GM21717 (cell line): ENCODE measurements at regions not wholly inside any gene's neighbourhood (a gene's known extent, or its start where the extent isn't known, plus 50 kb on each side); places are given as distances from the start of the nearest gene placed in this dataset.
"Not testable (repeated sequence)": the region's sequence is repeated elsewhere in the genome, so short reads cannot be mapped to it uniquely, and the experiment has no call there.

Experiments used
- ATAC-seq: cut with Tn5 transposase; IDR thresholded peaks from one replicate; pipeline ENCODE4 v1.9.1; 2021; ENCODE audit warnings: mild to moderate bottlenecking, moderate library complexity; ENCODE audit not compliant: unreplicated experiment

DNA sequence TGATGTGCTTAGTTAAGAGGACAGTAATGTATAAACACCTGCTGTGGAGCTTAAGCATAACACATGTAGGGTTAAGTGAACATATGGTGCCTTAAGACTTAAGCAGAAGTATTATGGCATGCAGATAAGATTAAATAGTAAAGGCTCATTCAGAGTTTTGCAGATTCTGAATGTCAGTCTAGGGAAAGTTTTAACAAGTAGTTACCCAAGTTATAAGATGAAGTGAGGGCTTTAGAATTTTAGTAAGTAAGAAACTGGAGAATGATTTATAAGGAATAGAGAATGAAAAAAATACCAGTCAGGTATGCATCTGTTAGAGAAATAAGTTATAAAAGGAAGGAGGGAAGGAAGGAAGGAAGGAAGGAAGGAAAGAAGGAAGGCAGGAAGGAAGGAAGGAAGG lies 902.1 kb downstream of the TRAM1L1 start:
- ATAC-seq: no peak

DNA sequence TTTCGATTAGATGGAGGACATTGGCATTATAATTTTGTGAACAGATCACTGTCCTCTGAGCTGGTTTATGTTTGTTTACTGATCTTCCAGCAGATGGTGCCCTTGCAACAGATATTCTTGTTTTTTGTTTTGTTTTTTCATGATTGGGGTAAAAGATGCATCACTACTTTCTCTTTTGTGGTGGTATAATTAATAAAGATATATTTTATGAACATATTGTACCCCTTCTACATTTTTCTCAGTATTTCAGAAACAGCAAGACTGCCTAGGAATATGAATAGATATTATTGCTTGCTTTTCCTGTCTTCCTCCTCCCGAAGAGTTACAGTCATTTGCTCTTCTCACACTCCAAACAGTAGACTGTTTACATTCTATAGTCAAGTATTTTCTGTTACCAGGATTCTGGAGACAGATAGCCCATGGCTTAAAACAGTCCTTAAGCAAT lies 905.2 kb downstream of the TRAM1L1 start:
- no peak for ATAC-seq

DNA sequence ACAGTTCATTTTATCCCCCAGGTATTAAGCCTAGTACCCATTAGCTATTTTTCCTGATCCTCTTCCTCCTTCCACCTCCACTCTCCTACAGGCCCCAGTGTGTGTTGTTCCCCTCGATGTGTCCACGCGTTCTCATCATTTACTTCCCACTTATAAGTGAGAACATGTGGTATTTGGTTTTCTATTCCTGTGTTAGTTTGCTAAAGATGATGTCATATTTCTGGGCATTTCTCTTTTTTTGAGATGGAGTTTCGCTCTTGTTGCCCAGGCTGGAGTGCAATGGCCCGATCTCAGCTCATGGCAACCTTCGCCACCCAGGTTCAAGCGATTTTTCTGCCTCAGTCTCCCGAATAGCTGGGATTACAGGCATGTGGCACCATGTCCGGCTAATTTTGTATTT lies 934.0 kb downstream of the TRAM1L1 start:
- not testable (repeated sequence) for ATAC-seq

GRCh38 chr4:116150152-116150551 lies 935.2 kb downstream of the TRAM1L1 start:
- no peak for ATAC-seq

DNA sequence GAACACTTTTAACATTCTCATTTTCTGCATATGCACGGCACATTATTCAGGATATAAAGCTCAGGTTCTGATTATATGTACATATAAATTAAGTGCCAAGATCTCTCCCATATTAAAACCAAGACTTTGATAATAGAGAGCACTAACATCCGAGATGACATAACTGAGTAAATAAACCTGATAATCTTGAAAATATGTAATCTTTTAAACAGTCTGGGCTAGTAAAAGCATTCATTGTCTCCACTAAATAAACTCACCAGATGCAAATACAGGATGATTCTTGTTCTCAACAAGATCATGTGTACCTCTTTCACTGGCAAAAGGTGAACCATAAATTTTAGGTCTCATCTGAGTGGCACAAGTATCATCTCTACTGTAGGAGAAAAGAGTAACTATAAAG lies 942.2 kb downstream of the TRAM1L1 start:
- ATAC-seq: no peak

- no peak for ATAC-seq
Measured at GRCh38 chr4:116132946-116133345, 952.4 kb downstream of the TRAM1L1 start.

- ATAC-seq: no peak
Measured at GRCh38 chr4:116126794-116127193, 958.6 kb downstream of the TRAM1L1 start.

- ATAC-seq: no peak
Measured at GRCh38 chr4:116122124-116122523, 963.3 kb downstream of the TRAM1L1 start.

DNA sequence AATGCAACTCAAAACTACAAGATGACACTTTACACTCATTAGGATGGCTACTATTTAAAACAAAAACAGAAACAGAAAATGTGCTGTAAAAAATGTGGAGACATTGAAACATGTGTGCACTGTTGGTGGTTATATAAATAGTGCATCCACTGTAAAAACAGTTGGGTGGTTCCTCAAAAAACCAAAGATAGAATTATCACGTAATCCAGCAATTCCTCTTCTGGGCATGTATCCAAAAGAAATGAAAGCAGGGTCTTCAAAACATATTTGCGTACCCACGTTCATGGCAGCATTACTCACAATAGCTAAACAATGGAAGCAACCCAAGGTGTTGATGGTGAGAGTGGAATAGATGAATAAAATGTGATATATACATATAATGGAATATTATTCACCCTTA lies 967.2 kb downstream of the TRAM1L1 start:
- ATAC-seq: no peak

- ATAC-seq: not testable (repeated sequence)
Measured at GRCh38 chr4:116112861-116113260, 972.5 kb downstream of the TRAM1L1 start.

DNA sequence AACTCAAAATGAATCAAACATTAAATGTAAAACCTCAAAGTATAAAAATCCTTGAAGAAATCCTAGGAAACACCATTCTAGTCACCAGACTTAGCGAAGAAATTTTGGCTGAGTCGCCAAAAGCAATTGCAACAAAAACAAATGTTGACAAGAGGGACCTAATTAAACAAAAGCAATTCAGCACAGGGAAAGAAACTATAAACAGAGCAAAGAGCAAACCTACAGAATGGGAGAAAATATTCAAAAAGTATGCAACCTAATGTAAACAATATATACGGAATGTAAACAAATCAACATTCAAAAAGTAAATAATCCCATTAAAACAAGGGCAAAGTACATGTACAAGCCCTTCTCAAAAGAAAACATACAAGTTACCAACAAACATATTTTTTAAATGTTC lies 974.7 kb downstream of the TRAM1L1 start:
- no peak for ATAC-seq

GRCh38 chr4:116108606-116109005 lies 976.8 kb downstream of the TRAM1L1 start:
- ATAC-seq: no peak

DNA sequence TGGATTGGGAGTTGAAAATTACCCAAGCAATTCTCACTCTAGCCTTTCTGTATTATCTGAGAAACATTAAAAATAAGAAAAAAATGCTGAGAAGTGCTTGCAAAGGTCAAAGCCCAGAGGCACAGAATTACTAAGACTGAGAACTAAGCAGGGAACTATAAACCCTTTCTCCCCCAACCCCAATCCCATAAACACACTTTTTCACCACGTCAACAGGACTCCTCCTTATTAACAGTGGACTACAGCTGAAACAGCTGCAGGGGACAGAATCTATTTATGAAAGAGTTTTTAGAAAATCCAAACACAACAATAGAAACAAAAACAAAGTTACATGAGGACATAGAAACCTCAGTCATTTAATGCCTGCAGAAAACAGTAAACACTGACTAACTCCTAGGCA lies 984.1 kb downstream of the TRAM1L1 start:
- ATAC-seq: no peak

GRCh38 chr4:116099596-116099995 lies 985.8 kb downstream of the TRAM1L1 start:
- no peak for ATAC-seq

DNA sequence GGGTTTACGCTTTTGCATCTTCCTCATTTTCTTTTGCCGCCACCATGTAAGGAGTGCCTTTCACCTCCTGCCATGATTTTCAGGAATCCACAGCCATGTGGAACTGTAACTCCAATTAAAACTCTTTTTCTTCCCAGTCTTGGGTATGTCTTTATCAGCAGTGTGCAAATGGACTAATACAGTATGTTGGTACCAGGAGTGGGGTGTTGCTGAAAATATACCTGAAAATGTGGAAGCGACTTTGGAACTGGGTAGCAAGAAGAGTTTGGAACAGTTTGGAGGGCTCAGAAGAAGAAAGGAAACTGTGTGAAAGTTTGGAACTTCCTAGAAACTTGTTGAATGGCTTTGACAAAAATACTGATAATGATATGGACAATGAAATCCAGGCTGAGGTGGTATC lies 983.9 kb upstream of the NDST4 start:
- not testable (repeated sequence) for ATAC-seq

DNA sequence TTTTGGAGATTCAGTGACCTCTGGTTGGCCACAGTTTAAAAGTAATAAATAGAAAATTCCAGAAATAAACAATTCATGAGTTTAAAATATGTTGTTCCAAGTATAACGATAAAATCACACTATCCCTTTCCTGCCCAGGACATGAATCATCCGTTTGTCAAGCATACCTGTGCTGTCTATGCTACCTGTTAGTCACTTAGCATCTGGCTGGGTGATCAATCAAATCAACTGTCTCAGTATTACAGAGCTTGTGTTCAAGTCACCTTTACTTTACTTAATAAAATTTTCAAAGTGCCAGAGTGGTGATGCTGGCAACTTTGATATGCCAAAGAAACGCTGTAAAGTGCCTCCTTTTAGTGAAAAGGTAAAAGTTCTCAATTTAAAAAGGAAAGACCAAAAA lies 979.5 kb upstream of the NDST4 start:
- ATAC-seq: no peak

- ATAC-seq: no peak
Measured at GRCh38 chr4:116088771-116089170, 975.4 kb upstream of the NDST4 start.

- no peak for ATAC-seq
Measured at GRCh38 chr4:116082808-116083366, 969.5 kb upstream of the NDST4 start.

- no peak for ATAC-seq
Measured at GRCh38 chr4:116073051-116073450, 959.6 kb upstream of the NDST4 start.

DNA sequence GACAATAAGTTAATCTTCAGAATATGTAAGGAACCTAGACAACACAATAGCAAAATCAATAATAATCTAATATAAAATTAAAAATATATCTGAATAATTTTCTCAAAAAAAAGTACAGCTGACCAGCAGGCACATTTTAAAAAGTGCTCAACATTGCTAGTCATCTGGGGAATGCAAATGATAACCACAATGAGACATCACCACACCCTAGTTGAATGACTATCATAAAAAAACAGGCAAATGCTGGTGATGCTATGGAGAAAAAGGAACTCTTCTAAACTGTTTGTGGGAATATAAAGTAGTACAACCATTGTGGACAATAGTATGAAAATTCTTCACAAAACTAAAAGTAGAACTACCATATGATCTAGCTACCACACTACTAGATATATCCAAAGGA lies 956.9 kb upstream of the NDST4 start:
- ATAC-seq: no peak

DNA sequence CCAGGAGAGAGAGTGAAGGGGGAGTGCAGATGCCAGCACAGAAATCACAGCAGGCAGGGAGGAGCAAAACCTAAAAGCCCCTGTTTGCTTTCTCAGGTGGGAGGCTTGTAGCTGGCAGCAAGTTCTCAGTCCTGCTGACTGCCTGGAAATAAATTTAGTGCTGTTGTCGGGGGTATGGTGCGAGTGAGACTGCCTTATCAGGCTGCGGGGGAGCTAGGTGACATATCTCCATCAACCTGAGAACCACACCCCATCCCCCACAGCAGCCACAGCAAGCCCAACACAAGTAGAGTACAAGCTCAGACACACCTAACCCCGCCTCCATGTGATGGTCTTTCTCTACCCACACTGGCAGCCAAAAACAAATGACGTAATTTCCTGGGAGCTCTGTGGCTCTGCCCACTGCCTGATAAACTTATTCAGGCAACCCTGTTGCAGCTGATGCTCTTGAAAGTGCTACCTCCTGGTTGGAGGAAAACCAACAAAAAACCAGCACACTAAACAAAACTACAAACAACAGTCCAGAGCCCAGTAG lies 953.4 kb upstream of the NDST4 start:
- no peak for ATAC-seq

DNA sequence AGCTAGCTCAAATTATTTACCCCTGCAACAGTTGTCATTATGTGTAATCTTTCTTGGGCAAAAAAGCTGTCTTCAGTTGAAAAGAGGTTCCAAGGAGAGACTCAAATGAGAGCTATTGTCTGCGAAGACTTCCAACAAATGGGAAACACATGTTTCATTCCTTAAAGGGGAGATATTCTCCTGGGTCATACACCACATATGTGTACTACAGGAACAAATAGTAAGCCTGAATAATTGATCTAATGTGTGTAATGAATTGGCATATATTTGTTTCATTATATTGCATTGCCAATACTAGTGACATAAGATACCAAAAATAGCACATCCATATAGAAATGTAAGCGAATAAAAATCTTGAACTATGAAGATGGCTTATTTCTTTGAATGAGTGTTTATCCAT lies 950.9 kb upstream of the NDST4 start:
- no peak for ATAC-seq

GRCh38 chr4:116059361-116059760 lies 945.9 kb upstream of the NDST4 start:
- no peak for ATAC-seq
